ENCODE measurements at regions not wholly inside any gene's neighbourhood (a gene's known extent, or its start where the extent isn't known, plus 50 kb on each side); places are given as distances from the start of the nearest gene placed in this dataset.

DNA sequence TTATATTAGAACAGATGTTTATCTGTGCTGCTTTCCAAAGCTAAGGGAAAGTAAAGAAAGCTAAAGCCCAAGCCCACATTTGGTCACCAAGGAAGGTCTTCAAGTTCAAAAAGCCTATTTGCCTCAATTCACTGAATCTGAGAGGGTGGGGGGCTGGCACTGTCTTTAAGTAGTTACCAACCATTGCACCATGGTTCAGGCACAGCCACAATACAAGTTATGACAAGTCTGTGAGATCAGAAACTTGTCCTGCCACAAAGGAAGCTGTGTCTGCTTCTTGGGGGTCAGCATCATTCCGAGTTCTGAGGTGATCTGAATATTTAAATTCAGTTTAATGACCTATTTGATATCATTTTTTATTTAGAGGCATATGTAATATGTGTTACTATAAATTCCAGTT is 78.3 kb upstream of the OPRM1 start:
- TF ChIP-seq, protein P1, sequence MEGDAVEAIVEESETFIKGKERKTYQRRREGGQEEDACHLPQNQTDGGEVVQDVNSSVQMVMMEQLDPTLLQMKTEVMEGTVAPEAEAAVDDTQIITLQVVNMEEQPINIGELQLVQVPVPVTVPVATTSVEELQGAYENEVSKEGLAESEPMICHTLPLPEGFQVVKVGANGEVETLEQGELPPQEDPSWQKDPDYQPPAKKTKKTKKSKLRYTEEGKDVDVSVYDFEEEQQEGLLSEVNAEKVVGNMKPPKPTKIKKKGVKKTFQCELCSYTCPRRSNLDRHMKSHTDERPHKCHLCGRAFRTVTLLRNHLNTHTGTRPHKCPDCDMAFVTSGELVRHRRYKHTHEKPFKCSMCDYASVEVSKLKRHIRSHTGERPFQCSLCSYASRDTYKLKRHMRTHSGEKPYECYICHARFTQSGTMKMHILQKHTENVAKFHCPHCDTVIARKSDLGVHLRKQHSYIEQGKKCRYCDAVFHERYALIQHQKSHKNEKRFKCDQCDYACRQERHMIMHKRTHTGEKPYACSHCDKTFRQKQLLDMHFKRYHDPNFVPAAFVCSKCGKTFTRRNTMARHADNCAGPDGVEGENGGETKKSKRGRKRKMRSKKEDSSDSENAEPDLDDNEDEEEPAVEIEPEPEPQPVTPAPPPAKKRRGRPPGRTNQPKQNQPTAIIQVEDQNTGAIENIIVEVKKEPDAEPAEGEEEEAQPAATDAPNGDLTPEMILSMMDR (IDR thresholded peaks at IDR 0.05 in 8 of 11, conservative IDR thresholded peaks at IDR 0.05 in 3 of 11), result no peak
- no peak for TF ChIP-seq POLR2A (IDR thresholded peaks at IDR 0.05)
